ENCODE measurements at regions not wholly inside any gene's neighbourhood (a gene's known extent, or its start where the extent isn't known, plus 50 kb on each side); places are given as distances from the start of the nearest gene placed in this dataset.

DNA sequence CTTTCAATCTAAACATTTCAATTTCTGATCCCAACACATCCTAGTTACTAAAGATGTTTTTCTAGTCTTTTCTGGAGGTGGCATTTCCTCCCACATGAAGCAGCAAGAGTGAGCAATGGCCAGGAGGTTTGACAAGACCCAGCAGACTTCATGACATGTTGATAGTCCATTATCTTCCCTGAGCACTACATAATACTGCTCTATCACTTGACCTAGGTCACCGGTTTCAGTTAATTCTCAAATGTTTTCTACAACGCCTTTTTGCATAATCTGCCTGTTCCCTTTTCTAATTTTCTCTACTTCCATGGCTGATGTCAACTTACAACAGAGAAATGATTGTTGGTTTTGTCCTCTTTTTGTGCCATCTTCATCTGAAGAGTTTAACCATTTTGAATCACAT, 62.0 kb upstream of the GPRIN3 start:
- intact Hi-C loops (cut with micrococcal nuclease; ENCODE audit: unreplicated experiment) = no loop called here
- H3K4me1 Mint-ChIP-seq (ENCODE audit: low read depth, unreplicated experiment) = no peaks in the 10 kb centered on the region
- TF ChIP-seq, protein P1, sequence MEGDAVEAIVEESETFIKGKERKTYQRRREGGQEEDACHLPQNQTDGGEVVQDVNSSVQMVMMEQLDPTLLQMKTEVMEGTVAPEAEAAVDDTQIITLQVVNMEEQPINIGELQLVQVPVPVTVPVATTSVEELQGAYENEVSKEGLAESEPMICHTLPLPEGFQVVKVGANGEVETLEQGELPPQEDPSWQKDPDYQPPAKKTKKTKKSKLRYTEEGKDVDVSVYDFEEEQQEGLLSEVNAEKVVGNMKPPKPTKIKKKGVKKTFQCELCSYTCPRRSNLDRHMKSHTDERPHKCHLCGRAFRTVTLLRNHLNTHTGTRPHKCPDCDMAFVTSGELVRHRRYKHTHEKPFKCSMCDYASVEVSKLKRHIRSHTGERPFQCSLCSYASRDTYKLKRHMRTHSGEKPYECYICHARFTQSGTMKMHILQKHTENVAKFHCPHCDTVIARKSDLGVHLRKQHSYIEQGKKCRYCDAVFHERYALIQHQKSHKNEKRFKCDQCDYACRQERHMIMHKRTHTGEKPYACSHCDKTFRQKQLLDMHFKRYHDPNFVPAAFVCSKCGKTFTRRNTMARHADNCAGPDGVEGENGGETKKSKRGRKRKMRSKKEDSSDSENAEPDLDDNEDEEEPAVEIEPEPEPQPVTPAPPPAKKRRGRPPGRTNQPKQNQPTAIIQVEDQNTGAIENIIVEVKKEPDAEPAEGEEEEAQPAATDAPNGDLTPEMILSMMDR (IDR thresholded peaks at IDR 0.05; ENCODE audit: insufficient read depth in 1 of 2, low read depth in 1 of 2, low read length in 1 of 2, severe bottlenecking in 1 of 2, unreplicated experiment in 1 of 2) = no peak

DNA sequence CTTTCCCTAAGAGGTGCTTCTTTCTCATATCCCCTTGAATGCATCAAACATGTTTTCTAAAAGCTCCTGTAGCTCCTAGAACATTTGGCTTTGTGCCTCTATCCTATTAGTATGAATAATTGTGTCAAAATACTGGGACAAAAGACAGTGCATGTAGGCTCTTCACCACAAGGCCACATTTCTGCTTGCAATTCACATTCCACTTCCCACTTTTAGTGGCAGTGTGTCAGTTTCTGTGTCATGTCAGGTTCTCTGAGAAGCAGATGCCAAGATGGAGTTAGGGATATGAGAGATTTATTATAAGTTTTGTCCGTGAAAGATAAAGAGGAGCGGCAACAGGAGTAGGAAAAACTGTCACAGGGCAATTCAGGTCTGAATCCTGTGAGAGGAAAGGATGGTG, 61.3 kb upstream of the GPRIN3 start:
- no peaks in the 10 kb centered on the region for H3K4me1 ChIP-seq
- TF ChIP-seq, protein P1 (IDR thresholded peaks at IDR 0.05; ENCODE audit: insufficient read depth in 1 of 2, low read depth in 1 of 2, low read length in 1 of 2, severe bottlenecking in 1 of 2, unreplicated experiment in 1 of 2) = no peak
- CTCF ChIA-PET = no interaction called here
- Mint-ChIP-seq H3K9me3 (ENCODE audit: unreplicated experiment) (no peaks in the 10 kb centered on the region), H3K4me3 (ENCODE audit: unreplicated experiment) (no peak overlapping the region), H3K36me3 (ENCODE audit: insufficient read depth, unreplicated experiment) (no peaks in the 10 kb centered on the region), H3K27ac (ENCODE audit: unreplicated experiment) (no peak overlapping the region), H3K27me3 (ENCODE audit: insufficient read depth, unreplicated experiment) (peaks cover 16% of the 10 kb centered on the region), H3K4me1 (ENCODE audit: low read depth, unreplicated experiment) (no peaks in the 10 kb centered on the region)
- POLR2A ChIA-PET = no interaction called here
- H3K36me3 ChIP-seq (ENCODE audit: control insufficient read depth, insufficient read depth, low read length) = no peaks in the 10 kb centered on the region
- intact Hi-C loops (cut with micrococcal nuclease; ENCODE audit: unreplicated experiment) = no loop called here
- H3K4me3 ChIP-seq (ENCODE audit: low read depth, low read length) = no peak overlapping the region
- BruUV-seq (replicated peaks) = no TSS peak
- H3K27me3 ChIP-seq (replicated peaks; ENCODE audit: control insufficient read depth, insufficient read depth, low read length) = no peaks in the 10 kb centered on the region
- H3K9me3 ChIP-seq = no peaks in the 10 kb centered on the region
- no peak for DNase-seq

More for the DNA sequence above, 62.0 kb upstream of the GPRIN3 start:
- Mint-ChIP-seq H3K36me3 (ENCODE audit: insufficient read depth, unreplicated experiment) (no peaks in the 10 kb centered on the region), H3K9me3 (ENCODE audit: unreplicated experiment) (no peaks in the 10 kb centered on the region), H3K27me3 (ENCODE audit: insufficient read depth, unreplicated experiment) (peaks cover 16% of the 10 kb centered on the region), H3K27ac (ENCODE audit: unreplicated experiment) (no peak overlapping the region), H3K4me3 (ENCODE audit: unreplicated experiment) (no peak overlapping the region)
- H3K4me3 ChIP-seq (ENCODE audit: low read depth, low read length) = no peak overlapping the region
- POLR2A ChIA-PET = no interaction called here
- no peaks in the 10 kb centered on the region for H3K9me3 ChIP-seq
- no peaks in the 10 kb centered on the region for H3K27me3 ChIP-seq (replicated peaks; ENCODE audit: control insufficient read depth, insufficient read depth, low read length)
- H3K36me3 ChIP-seq (ENCODE audit: control insufficient read depth, insufficient read depth, low read length) = no peaks in the 10 kb centered on the region
- no peaks in the 10 kb centered on the region for H3K4me1 ChIP-seq
- no TSS peak for BruUV-seq (replicated peaks)
- CTCF ChIA-PET = no interaction called here
- no peak for DNase-seq

DNA sequence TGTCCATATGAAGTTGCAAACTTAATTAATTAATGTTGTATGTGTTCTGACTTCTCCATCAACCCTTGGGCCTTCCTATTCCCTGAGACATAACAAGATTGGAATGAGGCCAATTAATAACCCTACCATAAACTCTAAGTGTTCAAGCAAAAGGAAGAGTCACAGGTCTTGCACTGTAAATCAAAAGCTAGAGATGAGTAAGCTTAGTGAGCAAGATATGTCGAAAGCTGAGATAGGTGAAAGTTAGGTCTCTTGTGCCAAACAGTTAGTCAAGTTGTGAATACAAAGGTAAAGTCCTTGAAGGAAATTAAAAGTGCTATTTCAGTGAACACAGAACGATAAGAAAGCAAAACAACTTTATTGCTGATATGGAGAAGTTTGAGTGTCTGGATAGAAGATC, 58.2 kb upstream of the GPRIN3 start:
- intact Hi-C loops (cut with micrococcal nuclease; ENCODE audit: unreplicated experiment) = no loop called here
- no peaks in the 10 kb centered on the region for H3K36me3 Mint-ChIP-seq (ENCODE audit: insufficient read depth, unreplicated experiment)
- TF ChIP-seq, protein P1 (IDR thresholded peaks at IDR 0.05; ENCODE audit: insufficient read depth in 1 of 2, low read depth in 1 of 2, low read length in 1 of 2, severe bottlenecking in 1 of 2, unreplicated experiment in 1 of 2) = no peak
- no peaks in the 10 kb centered on the region for H3K9me3 Mint-ChIP-seq (ENCODE audit: unreplicated experiment)
- no peak overlapping the region for H3K27ac Mint-ChIP-seq (ENCODE audit: unreplicated experiment)
- DNase-seq = no peak
- ChIA-PET POLR2A (no interaction called here), CTCF (no interaction called here)
- no TSS peak for BruUV-seq (replicated peaks)
- Histone ChIP-seq H3K9me3 (no peaks in the 10 kb centered on the region), H3K36me3 (ENCODE audit: control insufficient read depth, insufficient read depth, low read length) (no peaks in the 10 kb centered on the region), H3K4me3 (ENCODE audit: low read depth, low read length) (no peak overlapping the region), H3K27me3 (replicated peaks; ENCODE audit: control insufficient read depth, insufficient read depth, low read length) (no peaks in the 10 kb centered on the region), H3K4me1 (no peaks in the 10 kb centered on the region)
- no peaks in the 10 kb centered on the region for H3K4me1 Mint-ChIP-seq (ENCODE audit: low read depth, unreplicated experiment)
- H3K27me3 Mint-ChIP-seq (ENCODE audit: insufficient read depth, unreplicated experiment) = peaks cover 22% of the 10 kb centered on the region
- no peak overlapping the region for H3K4me3 Mint-ChIP-seq (ENCODE audit: unreplicated experiment)
